ENCODE measurements at regions not wholly inside any gene's neighbourhood (a gene's known extent, or its start where the extent isn't known, plus 50 kb on each side); places are given as distances from the start of the nearest gene placed in this dataset.

DNA sequence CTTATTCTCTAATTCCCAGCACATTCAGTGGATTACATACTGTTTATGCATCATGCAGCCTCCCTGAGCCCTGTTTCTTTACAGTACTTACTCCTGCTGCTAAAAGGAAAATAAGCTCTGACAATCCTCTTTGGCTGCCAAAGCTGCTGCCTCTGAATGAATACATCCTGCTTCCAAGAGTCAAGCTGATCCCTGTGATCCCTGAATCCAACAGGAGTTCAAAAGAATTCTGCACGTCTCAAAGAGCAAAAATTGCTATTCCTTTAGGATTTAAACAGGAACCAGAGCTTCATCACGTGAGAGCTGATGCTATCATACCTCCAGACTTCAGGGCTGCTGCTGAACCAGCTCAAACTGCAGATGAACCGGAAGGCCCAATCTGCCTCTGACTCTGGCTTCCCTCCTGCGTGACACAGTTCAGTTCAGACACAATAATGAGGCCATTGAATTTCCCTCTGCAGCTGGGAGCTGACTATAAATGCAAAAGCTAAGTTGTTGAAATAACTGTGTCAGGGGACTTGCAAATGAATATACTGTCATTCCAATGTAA, 851.0 kb upstream of the PHF14 start:
- DNase-seq (ENCODE audit: low spot score), result peak; percentile 94

DNA sequence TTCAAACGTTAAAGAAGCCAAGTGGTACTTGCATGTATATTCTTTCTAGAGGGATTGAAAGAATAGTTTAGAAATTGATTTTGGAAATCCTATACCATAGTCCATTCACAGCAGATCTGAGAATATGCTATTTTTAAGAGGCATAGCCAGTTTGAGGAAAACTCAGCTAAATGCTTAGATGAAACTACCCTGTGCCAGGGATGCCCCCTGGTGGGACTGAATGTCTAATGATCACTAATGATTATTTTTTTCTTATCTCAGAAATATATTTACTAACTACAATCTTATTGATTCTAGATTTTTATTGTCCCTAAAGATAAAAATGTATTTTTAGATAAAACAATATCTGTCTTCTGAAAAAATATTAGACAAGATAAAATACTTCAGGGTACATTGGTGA, 844.9 kb upstream of the PHF14 start:
- peak; percentile 52 for DNase-seq (ENCODE audit: low spot score)

GRCh38 chr7:10138087-10138854, 835.4 kb upstream of the PHF14 start:
- DNase-seq (ENCODE audit: low spot score), result no peak

DNA sequence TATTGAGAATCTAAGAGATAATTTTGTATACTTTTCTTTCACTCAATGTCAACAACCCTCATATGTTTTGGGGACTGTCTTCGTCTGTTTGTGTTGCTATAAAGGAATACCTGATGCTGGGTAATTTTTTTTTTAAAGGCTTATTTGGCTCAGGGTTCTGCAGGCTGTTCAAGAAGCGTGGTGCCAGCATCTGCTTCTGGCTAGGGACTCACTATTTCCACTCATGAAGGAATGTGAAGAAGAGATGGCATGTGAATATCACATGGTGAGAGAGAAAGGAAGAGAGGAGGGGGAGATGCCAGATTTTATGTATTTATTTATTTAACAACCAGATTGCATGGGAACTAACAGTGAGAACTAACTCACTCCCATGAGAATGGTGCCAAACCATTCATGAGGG, 827.4 kb upstream of the PHF14 start:
- DNase-seq (ENCODE audit: low spot score), result no peak

GRCh38 chr7:10156972-10157371, 816.7 kb upstream of the PHF14 start:
- no peak for DNase-seq (ENCODE audit: low spot score)

- DNase-seq (ENCODE audit: low spot score), result no peak
Observed at GRCh38 chr7:10181996-10182395, 791.7 kb upstream of the PHF14 start.

DNA sequence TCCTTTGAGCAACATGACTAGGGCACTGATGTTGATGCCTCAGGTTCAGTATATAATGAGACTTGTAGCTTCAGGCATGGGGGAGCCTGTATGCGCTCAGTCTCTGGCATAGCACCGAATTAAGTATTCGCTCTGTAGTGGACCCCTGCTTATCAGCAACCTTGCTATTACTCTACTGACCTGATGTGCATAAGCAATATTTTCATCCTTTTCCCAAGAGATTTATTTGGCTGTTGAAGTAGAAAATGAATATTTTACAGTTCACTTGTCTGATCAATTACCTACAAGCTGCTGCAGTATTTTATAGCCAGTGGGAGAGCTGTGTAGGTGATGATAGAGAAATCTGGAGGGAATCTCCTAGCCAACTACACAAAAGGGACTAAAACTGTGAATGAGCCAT, 781.6 kb upstream of the PHF14 start:
- no peak for DNase-seq (ENCODE audit: low spot score)

- DNase-seq (ENCODE audit: low spot score), result no peak
Observed at GRCh38 chr7:10205696-10206095, 768.0 kb upstream of the PHF14 start.

DNA sequence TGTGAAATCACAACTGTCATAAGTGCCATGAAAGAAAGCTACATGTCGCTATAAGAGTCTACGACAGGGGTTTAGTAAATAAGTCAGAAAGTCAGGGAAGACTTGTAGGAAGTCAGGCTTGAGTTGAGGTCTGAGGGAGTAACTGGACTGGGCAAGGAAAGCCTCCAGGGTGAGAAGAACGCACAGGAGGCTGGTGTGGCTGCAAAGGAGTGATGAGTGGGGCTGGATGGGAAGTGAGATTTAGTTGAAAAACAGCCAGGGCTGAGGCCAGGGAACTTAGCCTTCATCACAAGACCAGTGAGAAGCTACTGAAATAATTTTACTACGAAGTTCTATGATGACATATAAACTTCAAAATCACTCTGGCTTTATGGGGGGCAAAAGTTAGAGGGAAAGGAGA, 763.7 kb upstream of the PHF14 start:
- no peak for DNase-seq (ENCODE audit: low spot score)

GRCh38 chr7:10211016-10211415, 762.7 kb upstream of the PHF14 start:
- no peak for DNase-seq (ENCODE audit: low spot score)

- no peak for DNase-seq (ENCODE audit: low spot score)
Observed at GRCh38 chr7:10211861-10212260, 761.8 kb upstream of the PHF14 start.

DNA sequence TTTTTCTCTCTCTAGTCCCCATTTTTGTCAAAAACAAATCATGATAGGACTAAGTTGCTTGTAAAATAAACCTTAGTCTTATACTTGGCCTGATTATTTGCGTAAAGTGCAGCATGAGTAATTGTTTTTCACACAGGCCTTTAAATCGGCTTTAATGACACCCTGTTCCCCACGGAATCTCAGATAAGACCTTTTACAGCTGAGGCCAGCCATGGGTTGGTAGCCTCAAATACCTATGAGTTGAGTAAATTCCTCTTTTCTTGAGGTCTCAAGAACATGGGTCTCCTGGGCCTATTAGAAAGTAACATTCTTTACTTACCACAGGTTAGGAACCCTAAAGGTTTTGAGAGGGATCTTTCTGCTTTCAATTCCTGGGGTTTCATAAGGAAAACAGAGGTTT, 761.0 kb upstream of the PHF14 start:
- DNase-seq (ENCODE audit: low spot score), result no peak

DNA sequence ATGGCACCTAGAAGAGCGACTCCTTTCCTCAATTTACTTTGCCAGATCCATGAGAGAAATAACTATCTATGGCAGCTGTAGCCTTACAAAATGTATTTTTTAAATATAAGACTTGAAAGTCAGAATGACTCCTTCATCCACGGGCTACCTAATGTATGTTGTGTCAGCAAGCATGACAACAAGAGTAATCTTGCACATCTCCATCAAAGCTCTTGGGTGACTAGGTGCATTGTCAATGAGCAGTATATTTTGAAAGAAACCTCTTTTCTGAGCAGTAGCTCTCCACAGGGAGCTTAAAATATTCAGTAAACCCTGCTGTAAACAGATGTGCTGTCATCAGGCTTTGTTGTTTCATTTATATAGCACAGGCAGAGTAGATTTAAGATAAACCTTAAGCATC, 757.2 kb upstream of the PHF14 start:
- no peak for DNase-seq (ENCODE audit: low spot score)

DNA sequence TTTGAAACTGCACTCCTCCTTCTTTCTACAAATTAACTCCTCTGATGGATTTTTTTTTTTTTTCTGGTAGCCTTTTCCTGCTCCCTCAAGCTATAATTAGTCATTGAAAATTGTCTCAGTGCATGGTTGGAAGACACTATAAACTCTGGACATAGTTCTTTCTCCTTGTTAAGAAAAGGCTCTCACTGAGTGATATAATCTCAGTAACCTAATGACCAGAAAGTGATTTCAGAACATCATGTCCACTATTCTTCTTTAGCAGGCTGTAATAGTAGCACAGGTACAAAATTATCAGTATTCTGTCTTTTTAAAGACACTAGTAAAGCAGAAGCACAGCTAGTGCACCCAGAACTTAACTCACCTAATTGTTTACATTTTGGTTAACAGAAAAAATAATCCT, 752.6 kb upstream of the PHF14 start:
- DNase-seq (ENCODE audit: low spot score), result no peak

GRCh38 chr7:10222976-10223375, 750.7 kb upstream of the PHF14 start:
- DNase-seq (ENCODE audit: low spot score), result no peak

GRCh38 chr7:10225275-10225674, 748.4 kb upstream of the PHF14 start:
- DNase-seq (ENCODE audit: low spot score), result peak; percentile 24

DNA sequence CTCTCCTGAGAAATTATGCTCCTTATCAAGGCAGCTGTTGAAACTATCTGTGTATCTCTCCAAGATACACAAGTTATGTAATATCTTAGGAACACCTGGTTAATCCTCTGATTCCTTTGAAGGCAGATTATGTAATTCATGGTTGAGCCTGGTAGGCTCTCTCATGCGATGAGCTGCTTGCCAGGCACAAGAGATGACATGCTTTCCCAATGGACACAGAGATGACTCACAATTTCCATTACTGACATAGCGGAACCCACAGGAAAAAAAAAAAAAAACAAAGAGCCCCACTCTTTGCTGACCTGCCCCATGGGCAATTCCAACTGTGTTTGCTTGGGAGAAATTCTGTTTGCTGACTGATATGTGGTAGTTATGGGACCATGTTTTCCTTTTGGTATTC, 736.4 kb upstream of the PHF14 start:
- no peak for DNase-seq (ENCODE audit: low spot score)

DNA sequence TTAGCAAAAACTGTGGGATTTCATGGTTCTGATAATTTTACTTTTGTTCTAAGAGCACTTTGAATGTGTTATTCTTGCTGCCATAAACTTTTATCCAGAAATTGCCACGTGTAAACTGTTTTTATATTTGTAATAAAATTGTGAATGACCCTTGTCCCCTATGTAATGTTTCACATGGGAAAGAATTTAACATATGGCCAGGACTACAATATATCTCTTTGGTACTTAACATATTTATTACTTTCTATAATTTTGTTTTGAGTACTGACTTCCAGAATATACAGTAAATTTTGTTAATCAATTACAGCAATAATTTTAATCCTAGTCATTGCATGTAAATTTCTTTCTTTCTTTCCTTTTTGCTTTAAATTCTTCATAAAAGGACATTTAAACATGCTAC, 735.0 kb upstream of the PHF14 start:
- DNase-seq (ENCODE audit: low spot score), result no peak

DNA sequence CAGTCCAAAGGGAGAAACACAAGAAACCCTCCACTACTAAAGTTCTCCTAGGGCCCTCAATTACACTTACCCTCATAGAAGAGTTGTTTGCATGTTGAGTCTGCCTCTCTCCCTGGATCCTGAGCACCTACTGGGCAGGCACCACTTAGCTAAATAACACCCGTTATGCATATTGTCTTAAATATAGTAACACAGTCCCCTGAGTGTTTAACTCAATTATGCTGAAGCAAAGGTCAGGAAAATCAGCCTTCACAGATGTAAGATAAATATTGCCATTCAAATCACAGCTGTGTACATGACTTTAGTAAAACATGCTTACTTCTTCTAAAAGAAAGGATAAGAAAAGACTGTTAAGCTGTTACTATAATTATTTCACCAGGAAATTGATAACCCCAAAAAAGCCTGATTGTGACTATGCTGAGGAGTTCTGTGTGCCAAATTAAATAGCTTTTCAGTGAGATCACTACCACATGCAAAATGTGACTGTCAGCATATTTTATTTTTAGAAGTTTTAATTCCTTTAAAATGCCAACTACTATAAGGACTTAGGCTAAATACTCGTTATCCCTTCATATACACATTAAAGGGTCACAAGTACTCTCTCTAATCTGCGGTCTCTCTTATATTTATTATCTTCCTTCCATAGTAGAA, 733.9 kb upstream of the PHF14 start:
- no peak for DNase-seq (ENCODE audit: low spot score)

- DNase-seq (ENCODE audit: low spot score), result no peak
Observed at GRCh38 chr7:10245406-10245805, 728.3 kb upstream of the PHF14 start.

GRCh38 chr7:10257438-10257837, 716.2 kb upstream of the PHF14 start:
- DNase-seq (ENCODE audit: low spot score), result no peak

DNA sequence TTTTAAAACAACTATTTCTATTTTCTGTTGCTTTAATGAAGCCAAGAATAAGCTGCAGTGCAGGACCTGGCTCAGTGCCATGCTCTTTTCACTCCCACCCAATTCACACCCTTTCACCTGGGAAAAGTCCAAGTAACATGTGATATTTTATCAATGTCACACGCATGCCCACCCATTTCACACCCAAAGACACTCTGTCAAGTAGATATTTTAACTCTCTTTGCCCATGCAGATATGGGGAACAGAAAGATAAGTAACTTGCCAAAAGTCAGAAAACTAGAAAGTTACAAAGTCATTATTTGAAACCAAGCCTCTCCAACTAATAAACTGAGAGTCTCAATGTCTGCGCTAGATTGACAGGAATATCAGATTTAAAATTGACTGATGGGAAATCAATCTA, 706.7 kb upstream of the PHF14 start:
- DNase-seq (ENCODE audit: low spot score), result no peak

- DNase-seq (ENCODE audit: low spot score), result no peak
Observed at GRCh38 chr7:10268034-10268433, 705.6 kb upstream of the PHF14 start.

DNA sequence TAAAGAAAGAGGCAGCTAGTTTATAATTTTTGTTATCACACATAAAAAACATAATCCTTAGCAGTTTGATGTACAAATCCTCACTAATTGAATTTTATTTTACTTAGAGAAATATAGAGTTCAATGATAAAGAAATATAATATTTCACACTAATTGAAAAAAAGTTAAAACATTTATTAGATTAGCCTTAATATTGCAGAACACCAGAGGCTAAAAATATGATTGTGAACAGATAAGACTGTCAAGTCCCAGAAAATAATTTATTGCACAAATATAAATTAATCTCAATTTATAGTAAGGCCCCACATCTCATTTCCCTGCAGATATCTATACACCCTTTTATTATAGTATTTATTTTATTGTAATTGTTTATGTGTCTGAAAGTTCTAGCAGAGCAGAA, 690.8 kb upstream of the PHF14 start:
- DNase-seq (ENCODE audit: low spot score), result no peak
